ENCODE measurements at regions not wholly inside any gene's neighbourhood (a gene's known extent, or its start where the extent isn't known, plus 50 kb on each side); places are given as distances from the start of the nearest gene placed in this dataset.

DNA sequence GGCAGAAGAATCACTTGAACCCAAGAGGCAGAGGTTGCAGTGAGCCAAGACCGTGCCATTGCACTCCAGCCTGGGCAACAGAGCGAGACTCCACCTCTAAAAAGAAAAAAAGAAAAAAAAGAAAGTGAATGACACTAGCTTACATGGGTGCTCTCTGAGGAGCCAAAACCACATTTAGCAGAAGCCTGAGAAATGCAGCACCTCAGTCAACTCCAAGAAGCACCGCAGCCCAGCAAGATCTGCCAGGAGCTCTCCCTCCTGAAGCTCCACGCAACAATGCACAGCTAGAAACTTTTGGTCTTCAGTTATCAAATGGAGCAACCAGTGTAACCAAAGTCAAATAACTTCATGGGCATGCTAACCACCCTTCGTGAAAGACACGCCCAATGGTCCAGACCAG lies 229.1 kb downstream of the SETD4 start:
- no peak for TF ChIP-seq GATA3 (IDR thresholded peaks at IDR 0.05; ENCODE audit: low read depth, low read length)
- TF ChIP-seq GATA2 (IDR thresholded peaks at IDR 0.05; ENCODE audit: low read depth, low read length) = no peak

DNA sequence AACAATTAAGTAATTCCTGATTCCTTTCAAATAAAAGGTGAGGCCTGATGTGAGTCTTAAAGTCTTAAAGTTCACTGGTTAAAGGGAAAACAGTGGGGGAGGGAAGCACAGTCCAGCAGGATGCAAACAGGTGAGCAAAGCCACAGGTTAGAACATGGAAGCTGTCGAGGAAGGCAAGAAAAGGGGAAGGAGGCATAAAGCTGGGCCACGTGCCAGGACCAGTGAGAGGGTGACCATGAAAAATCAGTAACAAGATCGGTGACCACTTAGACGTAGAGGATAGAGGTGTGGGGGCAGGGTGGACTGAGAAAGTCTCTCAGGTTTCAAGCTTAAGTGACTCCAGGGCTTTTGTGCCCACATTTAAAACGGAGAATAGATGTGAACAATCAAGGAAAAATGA lies 231.3 kb downstream of the SETD4 start:
- TF ChIP-seq GATA3 (IDR thresholded peaks at IDR 0.05; ENCODE audit: low read depth, low read length) = no peak
- TF ChIP-seq GATA2 (IDR thresholded peaks at IDR 0.05; ENCODE audit: low read depth, low read length) = no peak

DNA sequence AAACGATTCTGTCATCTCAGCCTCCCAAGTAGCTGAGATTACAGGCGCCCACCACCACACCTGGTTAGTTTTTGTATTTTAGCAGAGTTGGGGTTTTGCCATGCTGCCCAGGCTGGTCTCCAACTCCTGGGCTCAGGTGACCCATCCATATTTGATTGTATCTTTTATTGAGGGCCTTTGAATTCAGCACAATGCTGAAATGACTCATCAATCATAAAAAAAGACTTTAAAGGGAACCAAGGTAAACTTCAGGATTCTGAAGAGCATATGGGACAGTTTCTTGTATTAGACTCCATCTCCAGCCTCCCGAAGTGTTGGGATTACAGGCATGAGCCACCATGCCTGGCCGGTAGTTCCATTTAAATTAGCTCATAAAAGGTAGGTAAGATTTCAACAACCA lies 232.2 kb downstream of the SETD4 start:
- TF ChIP-seq GATA3 (IDR thresholded peaks at IDR 0.05; ENCODE audit: low read depth, low read length) (no peak), GATA2 (IDR thresholded peaks at IDR 0.05; ENCODE audit: low read depth, low read length) (no peak)

DNA sequence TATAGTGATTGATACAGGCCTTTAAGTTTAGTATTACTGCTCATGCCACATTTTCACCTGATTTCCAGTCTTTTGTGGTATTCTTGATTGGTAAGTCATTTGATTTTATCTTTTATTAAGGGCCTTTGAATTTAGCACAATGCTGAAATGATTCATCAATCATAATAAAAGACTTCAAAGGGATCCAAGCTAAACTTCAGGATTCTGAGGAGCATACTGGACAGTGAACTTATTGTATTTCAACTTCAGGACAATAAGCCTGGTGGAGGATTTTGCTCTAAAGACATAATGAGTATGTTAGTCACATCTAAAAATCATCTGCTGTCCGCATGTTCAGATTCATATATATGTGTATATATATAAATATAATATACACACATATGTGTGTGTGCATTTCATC lies 233.3 kb downstream of the SETD4 start:
- TF ChIP-seq GATA3 (IDR thresholded peaks at IDR 0.05; ENCODE audit: low read depth, low read length) = no peak
- no peak for TF ChIP-seq GATA2 (IDR thresholded peaks at IDR 0.05; ENCODE audit: low read depth, low read length)

DNA sequence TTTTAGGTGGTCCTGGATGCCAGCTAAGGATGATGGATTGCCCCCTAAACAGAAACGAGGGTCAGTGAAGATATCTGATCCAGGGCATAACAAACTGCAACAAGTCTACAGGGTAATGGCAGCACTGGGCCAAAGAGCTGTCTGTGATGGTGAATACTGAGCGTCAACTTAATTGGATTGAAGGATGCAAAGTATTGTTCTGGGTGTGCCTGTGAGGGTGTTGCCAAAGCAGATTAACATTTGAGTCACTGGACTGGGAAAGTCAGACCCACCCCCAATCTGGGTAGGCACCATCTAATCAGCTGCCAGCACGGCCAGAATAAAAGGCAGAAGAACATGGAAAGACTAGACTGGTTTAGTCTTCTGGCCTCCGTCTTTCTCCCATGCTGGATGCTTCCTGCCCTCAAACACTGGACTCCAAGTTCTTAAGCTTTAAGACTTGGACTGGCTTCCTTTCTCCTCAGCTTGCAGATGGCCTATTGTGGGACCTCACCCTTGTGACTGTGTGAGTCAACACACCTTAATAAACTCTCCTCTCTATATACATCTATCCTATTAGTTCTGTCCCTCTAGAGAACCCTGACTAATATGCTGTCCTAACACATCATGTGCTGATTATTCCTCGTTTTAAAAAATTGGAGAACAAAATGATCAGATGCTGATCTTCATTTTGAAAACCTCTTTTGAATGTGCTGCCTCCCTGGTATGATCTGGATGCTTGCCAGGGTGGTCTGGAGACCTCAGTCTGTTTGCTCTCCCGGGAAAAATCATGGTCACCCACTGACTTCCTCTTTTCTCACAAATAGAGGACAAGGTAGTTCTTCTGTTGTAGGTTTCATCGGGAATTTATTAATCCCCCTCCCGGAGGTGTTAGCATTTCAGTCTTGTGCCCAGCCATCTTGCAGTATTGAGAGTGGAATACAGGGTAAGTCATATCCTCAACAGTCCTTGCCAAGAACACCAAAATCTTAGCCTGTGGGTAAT lies 234.7 kb downstream of the SETD4 start:
- TF ChIP-seq GATA2 (IDR thresholded peaks at IDR 0.05; ENCODE audit: low read depth, low read length) (no peak), GATA3 (IDR thresholded peaks at IDR 0.05; ENCODE audit: low read depth, low read length) (no peak)

DNA sequence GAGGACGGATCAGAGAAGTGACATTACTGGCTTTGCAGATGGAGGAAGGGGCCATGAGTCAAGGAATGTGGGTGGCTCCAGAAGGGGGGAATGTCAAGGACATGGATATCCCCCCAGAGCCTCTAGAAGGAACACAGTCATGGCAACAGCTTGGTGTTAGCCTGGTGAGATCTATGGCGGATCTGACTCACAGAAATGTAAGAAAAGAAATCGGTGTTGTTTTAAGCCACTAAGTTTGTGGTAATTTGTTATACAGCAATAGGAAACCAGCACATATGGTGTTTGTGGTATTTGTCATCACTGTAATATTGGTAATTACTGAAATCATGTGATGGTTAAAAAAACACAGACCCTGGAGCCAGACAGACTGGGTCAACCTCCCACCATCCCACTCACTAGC lies 236.2 kb downstream of the SETD4 start:
- no peak for TF ChIP-seq GATA2 (IDR thresholded peaks at IDR 0.05; ENCODE audit: low read depth, low read length)

DNA sequence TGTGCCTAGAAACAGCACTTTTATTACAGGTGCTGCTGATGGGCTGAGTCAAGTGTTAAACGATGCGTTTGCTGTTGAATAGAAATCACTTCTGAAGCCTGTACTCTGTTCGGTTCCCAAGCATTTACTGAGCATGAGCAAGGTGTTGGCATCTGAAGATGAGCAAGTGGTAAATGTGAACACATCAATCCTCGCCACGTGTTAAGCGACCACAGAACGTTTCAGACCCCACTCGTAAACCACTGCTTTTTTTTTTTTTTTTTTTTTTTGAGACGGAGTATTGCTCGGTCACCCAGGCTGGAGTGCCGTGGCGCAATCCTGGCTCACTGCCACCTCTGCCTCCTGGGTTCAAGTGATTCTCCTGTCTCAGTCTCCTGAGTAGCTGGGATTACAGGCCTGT lies 241.2 kb downstream of the SETD4 start:
- TF ChIP-seq GATA3 (IDR thresholded peaks at IDR 0.05; ENCODE audit: low read depth, low read length) = no peak
- TF ChIP-seq GATA2 (IDR thresholded peaks at IDR 0.05; ENCODE audit: low read depth, low read length) = no peak

DNA sequence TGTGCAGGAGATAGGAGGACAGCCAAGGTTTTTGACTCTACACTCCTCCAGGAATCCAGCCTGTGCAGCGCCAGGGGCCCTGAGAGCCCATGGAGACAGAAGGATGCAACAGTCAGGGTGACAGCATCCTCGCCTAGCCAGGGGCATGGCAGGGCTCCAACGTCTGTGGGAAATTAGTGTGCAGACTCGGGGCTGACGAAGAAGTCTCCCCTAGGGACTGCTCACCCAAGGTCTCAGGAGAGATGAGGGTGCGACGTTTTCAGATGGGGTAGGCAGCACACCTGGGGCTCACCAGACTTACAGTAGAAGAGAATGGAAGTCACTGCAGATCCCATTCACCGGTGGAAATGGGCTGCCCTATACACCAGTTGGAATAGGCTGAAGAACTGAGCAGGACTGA lies 241.7 kb downstream of the SETD4 start:
- TF ChIP-seq GATA2 (IDR thresholded peaks at IDR 0.05; ENCODE audit: low read depth, low read length) = no peak
- no peak for TF ChIP-seq GATA3 (IDR thresholded peaks at IDR 0.05; ENCODE audit: low read depth, low read length)

DNA sequence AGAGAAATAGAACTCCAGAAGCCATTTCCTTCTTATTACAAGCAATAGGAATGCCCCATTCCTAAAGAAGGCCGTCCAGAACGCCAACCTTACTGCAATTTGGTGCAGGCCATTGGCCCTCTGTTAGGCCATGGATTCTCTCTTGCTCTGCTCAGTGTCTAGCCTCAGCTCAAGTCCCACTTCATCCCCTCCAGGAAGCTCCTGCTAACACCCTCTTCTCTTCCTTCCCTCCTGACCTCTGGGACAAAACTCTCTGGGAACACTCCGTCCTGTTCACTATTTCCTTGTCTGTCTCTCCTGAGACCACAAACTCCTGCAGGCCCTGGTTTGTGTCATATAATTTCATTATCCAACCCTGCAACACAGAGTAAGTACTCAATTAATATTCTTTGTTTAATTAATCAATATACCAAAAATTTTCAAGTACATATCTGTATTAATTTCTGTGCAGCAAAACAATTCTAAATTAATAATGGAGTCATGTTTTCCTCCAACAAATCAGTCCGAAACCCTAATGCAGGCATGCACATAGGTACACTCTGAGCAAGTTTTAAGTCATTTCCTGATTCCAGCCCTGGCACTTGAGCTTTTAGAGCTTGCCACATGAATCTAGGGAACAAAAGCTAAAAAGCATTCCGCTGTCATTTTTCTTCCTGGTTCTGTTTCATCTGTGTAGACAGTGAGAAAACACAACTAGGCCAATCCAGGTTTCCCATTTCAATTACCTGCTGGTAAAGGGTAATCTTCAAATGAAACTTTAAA lies 245.3 kb downstream of the SETD4 start:
- TF ChIP-seq GATA3 (IDR thresholded peaks at IDR 0.05; ENCODE audit: low read depth, low read length) = no peak
- no peak for TF ChIP-seq GATA2 (IDR thresholded peaks at IDR 0.05; ENCODE audit: low read depth, low read length)

DNA sequence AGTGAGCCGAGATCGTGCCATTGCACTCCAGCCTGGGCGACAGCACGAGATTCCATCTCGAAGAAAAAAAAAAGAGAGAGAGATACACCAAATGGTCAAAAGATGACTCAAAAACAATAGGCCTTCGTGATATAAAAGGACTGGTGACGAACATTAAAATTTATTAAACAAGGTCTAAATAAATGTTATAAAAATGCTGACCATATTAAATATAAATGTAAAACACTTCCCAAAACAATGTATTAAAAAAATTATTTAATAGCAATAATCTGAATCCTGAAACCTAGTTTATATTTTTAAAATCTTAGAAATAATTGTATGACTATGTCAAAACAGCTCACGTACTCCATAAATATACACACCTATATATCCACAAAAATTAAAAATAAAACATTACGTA lies 247.6 kb downstream of the SETD4 start:
- TF ChIP-seq GATA3 (IDR thresholded peaks at IDR 0.05; ENCODE audit: low read depth, low read length) (no peak), GATA2 (IDR thresholded peaks at IDR 0.05; ENCODE audit: low read depth, low read length) (no peak)

DNA sequence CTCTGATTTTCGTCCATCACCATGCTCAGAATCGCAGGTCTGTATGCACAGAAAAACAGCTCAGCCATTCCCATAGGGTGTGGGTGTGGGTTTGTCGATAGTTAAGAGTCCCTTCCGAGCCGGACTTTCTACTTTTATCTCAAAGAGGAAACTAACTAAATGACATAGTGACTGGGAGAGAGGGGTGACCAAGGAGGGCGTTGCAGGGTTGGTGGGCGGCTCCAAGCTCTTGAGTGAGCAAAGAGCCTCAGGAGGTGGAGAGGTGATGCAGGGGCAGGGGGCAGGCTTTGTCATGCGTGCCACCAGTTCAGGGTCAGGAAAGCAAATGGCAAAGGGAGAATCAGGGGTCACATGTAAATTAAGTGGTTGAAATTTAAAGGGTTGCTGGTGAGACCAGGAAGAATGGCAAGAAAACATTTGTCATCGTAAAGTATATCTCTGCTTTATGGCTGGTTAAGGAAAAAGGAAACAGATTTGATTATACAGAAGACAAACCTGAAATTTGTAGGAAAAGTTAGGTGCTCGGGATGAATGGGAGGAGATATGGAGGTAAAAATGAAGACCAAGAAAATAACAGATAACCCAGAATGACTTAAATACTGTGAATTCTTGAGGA lies 249.0 kb downstream of the SETD4 start:
- TF ChIP-seq GATA3 (IDR thresholded peaks at IDR 0.05; ENCODE audit: low read depth, low read length) (no peak), GATA2 (IDR thresholded peaks at IDR 0.05; ENCODE audit: low read depth, low read length) (no peak)

DNA sequence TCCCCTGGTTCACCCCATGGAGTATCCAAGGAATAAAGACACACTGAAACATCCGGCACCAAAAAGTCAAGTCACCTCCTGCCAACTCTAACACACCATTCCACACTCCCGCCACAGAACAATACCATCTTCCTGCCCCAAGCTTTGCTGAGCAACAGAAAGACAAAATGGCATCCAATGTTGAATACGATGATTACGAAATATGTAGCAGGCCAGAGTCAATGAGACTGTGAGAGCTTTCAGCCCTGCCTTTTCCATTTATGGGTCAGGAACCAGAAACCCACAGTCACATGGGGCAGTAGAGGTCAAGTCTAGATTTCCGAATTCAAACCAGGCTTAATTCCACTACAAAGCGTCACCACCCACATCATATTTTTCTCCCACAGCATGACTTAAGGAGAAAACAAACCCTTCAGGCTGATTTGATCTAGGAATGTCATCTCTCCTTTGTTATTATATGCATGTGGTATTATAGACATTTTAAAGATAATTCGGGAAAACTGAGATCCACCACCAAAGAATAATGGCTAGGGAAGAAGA lies 249.8 kb downstream of the SETD4 start:
- no peak for TF ChIP-seq GATA2 (IDR thresholded peaks at IDR 0.05; ENCODE audit: low read depth, low read length)
- TF ChIP-seq GATA3 (IDR thresholded peaks at IDR 0.05; ENCODE audit: low read depth, low read length) = no peak

DNA sequence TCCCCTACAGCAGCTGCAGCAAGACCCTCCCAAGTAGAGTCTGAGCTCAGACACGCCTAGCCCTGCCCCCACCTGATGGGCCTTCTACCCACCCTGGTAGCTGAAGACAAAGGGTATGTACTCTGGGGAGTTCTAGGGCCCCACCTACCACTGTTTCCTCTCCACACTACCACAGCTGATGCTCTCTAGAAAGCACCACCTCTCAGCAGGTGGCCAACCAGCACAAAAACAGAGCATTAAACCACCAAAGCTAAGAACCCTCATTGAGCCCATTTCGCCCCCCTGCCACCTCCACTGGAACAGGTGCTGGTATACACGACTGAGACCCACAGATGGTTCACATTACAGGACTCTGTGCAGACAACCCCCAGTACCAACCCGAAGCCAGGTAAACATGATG lies 258.9 kb downstream of the SETD4 start:
- TF ChIP-seq GATA3 (IDR thresholded peaks at IDR 0.05; ENCODE audit: low read depth, low read length) (no peak), GATA2 (IDR thresholded peaks at IDR 0.05; ENCODE audit: low read depth, low read length) (no peak)

DNA sequence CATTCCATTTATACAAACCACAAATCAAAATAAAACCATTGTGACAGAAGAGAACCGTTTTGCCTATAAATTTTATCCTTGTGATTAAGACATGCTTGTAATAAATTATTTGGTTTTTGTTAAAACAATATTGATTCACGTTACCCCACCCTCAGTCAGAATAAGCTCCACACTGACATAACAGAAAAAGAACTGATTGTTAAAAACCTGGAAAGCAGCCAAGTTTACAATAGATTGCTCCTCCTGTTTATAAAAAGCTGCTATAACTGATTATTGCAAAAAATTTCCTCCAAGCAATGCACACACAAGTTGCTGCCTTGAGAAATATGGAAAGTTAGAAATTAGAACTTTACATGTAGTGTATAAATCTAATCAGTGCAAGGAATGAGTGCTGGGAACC lies 263.5 kb downstream of the SETD4 start:
- TF ChIP-seq GATA2 (IDR thresholded peaks at IDR 0.05; ENCODE audit: low read depth, low read length) (no peak), GATA3 (IDR thresholded peaks at IDR 0.05; ENCODE audit: low read depth, low read length) (no peak)

All from SH-SY5Y (cell line).